ENCODE measurements at regions not wholly inside any gene's neighbourhood (a gene's known extent, or its start where the extent isn't known, plus 50 kb on each side); places are given as distances from the start of the nearest gene placed in this dataset.

- TF ChIP-seq CTCF (IDR thresholded peaks at IDR 0.05) (no peak), POLR2AphosphoS5 (IDR thresholded peaks at IDR 0.05) (no peak)
Observed at GRCh38 chr17:14011740-14012405, 57.4 kb upstream of the COX10 start.
